HG03025 (cell line): ENCODE measurements at regions not wholly inside any gene's neighbourhood (a gene's known extent, or its start where the extent isn't known, plus 50 kb on each side); places are given as distances from the start of the nearest gene placed in this dataset.

ENCODE experiments used
- ATAC-seq: cut with Tn5 transposase; IDR thresholded peaks from one replicate; pipeline ENCODE4 v1.9.1; 2021; ENCODE audit warnings: mild to moderate bottlenecking, moderate library complexity; ENCODE audit not compliant: unreplicated experiment, low FRiP score

GRCh38 chr3:55343486-55344357 lies 143.4 kb downstream of the WNT5A start:
- no peak for ATAC-seq

DNA sequence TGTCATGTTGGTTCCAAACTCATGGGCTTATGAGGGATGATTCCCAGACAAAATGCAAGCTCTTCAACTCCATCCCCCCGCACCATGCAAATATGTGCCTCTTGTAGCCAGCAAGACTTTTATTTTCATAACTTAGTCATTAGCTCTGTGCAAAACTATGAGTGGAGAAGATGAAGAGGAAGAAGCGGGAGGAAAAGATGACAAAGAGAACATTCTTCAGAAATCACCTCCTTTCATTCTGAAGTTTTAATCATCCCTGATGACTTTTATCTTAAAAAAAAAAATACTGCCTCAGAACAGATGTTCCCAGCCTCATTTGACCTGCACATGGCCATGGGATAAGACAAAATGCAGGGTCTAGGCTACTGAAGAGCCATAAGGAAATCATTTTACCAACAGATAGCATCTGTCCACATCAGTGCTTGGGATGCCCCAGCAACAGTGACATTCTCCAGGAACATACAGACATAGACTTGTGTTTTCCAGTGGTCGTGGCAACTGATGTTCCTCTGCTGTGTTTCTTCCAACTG lies 145.5 kb downstream of the WNT5A start:
- ATAC-seq, result no peak

GRCh38 chr3:55339819-55340218 lies 147.3 kb downstream of the WNT5A start:
- no peak for ATAC-seq

GRCh38 chr3:55339390-55339789 lies 147.7 kb downstream of the WNT5A start:
- no peak for ATAC-seq

DNA sequence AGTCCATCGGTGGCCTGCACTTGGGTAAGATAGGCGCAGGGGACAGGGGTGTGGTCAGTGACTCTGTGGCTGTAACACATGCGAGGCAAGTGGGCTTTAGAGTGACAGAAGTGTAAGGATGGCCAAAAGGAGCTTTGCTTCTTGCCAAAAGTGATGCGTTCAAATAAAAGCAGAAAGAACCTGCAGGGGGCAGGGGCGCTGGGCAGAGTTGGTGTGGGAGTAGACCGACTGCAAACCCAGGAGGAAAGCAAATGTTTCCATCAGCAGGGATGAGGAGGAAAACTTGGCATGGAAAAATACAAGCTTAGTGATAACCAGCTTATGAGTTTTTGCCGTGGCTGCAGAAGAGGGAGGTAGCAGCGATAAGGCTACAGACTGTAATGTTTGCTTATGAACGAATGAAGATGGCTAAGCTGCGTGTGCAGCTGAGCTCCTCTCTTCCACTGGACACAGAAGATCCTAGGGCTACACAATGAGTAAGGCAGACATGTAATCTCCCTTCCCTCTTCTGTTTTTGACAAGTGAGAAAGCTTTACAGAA lies 149.4 kb downstream of the WNT5A start:
- ATAC-seq, result no peak

GRCh38 chr3:55333923-55334322 lies 153.2 kb downstream of the WNT5A start:
- no peak for ATAC-seq

DNA sequence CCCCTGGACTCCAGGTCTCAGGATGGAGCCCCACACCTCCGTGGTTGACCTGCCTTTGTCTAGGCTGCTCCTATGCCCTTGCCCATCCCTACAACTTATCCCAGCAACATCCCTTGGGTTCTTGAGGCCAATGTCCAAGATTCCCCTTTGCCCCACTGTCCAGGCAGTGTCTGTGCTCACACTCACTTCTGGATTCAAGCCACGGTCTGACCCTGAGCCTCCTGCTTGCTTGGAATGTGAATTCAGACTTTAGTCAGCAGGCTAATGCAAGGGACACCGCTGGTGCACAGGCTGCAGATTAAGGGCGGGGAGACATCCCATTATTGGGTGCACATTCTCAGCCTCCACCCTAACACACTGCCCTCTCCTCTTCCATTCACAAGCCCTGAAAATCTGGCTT lies 154.1 kb downstream of the WNT5A start:
- no peak for ATAC-seq

GRCh38 chr3:55332176-55332575 lies 154.9 kb downstream of the WNT5A start:
- no peak for ATAC-seq

- ATAC-seq, result no peak
Measured at GRCh38 chr3:55331524-55331923, 155.6 kb downstream of the WNT5A start.

DNA sequence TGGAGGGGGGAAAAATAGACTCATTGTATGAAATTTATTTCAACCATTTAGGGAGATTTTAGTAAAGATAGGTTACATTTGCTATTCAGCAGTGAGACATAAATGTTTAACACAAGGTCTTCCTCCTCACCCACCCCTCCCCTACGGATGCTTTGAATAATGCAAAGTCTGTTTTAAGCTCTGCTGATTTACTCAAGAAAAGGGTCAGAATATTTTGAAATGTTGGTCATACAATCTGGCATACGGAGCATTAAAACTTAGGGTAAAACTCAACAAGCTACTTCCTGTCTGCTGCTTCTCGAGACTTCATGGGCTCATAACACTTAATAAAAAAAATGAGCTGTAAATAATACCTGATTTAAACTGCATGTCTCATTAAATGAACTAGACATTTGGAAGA lies 156.3 kb downstream of the WNT5A start:
- ATAC-seq, result no peak

- no peak for ATAC-seq
Measured at GRCh38 chr3:55330355-55330754, 156.8 kb downstream of the WNT5A start.

- no peak for ATAC-seq
Measured at GRCh38 chr3:55329849-55330248, 157.3 kb downstream of the WNT5A start.

- ATAC-seq, result no peak
Measured at GRCh38 chr3:55327131-55327920, 159.8 kb downstream of the WNT5A start.

GRCh38 chr3:55322638-55323037 lies 164.5 kb downstream of the WNT5A start:
- ATAC-seq, result no peak

DNA sequence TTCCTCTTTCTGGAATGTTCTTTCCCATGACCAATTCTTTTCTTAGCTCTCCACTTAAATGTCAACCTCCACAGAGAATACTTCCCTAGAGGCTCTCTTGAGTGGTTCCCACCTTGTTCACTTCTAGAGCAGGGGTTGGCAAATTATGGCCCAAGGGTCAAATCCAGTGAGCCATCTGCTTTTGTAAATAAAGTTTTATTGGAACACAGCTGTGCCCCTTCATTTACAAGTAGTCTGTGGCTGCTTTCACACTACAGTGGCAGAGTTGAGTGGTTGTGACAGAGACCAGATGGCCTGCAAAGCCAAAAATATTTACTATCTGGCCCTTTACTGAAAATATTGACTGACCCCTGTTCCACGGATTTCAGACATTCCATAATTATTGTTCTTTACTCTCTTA lies 166.2 kb downstream of the WNT5A start:
- ATAC-seq, result no peak

DNA sequence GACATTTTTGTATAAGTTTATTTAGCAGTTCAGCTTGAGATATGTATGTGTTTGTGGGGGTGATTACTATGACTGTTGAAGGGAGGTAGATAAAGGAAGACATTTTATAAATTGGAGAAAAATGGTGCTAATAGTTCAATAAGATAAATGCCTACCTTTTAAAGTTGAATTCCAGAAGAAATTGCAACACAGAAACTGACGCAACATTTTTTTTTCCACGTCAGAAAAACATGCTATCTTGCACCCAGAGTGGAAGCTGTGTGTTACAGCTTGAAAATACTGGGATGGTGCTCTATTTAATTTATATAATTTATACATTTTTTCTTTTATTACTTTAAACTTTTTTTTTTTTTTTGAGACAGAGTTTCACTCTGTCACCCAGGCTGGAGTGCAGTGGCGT lies 171.7 kb downstream of the WNT5A start:
- no peak for ATAC-seq

DNA sequence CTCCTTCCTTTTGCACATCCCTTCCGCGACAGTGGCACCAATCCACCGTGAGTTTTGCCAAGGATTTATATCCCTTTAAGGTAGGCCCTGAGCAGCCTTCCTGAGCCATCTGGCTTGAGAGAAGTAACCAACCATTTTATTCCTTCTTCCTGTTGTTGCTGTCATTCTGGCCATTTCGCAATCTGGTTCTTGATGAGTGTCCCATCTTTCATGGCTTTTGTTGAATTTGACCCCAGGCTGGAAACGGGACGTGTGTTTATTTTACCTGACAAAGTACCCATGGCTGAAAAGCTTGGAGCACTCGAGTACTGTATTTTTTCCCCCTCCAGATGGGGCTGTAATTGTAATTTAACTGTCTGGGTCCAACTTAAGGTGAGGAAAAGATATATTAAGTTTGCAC lies 173.4 kb downstream of the WNT5A start:
- ATAC-seq, result no peak

DNA sequence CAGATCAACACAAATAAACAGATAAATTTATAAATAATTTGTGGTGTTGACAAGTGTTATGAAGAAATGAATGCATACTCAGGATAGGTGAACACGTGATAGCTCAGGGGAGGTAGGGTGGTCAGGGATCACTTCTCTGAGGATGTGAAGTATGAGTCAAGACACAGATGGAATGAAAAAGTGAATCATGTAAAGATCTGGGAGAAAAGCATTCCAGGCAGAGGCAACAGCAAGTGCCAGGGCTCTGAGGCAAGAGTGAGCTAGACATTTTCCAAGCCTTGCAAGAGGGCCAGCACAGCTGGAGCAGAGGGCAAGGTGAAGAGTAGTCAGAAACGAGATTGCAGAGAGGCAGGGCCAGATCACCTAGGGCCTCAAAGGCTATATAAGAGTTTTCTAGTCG lies 177.8 kb downstream of the WNT5A start:
- ATAC-seq, result no peak

DNA sequence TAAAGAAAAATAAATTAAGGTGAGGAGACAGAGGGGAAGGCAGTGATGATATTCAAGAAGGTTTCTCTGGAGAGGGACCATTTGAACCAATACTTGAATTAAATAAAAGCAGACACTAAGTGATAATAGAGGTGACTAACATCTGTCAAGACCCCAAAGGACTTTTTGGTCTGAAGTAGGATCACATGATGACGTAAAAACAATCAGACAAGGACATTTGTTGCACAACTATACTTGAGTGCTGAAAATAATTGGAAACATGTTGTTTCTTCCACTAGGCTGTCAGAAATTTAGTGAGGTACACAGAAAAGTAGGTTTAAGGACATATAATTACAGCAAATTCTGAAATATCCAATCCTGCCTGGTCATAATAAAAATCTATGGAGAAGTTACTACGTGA lies 179.5 kb downstream of the WNT5A start:
- no peak for ATAC-seq

GRCh38 chr3:55305696-55306485 lies 181.2 kb downstream of the WNT5A start:
- no peak for ATAC-seq
